Hindlimb muscle (tissue), 1 donor: ENCODE measurements at regions not wholly inside any gene's neighbourhood (a gene's known extent, or its start where the extent isn't known, plus 50 kb on each side); places are given as distances from the start of the nearest gene placed in this dataset.

Source experiments
- DNase-seq: peaks from one replicate; pipeline ENCODE4 v3.0.0-alpha.2; 2013

- peak; percentile 82 for DNase-seq
Observed at GRCh38 chr1:55277377-55278130, 62.4 kb upstream of the USP24 start.

GRCh38 chr1:55276671-55277376 is 61.7 kb upstream of the USP24 start:
- DNase-seq, result peak; percentile 15

- no peak for DNase-seq
Observed at GRCh38 chr1:55275941-55276341, 60.8 kb upstream of the USP24 start.

- DNase-seq, result no peak
Observed at GRCh38 chr1:55275151-55275748, 60.1 kb upstream of the USP24 start.

GRCh38 chr1:55272994-55273393 is 57.8 kb upstream of the USP24 start:
- DNase-seq, result no peak
